ENCODE measurements at regions not wholly inside any gene's neighbourhood (a gene's known extent, or its start where the extent isn't known, plus 50 kb on each side); places are given as distances from the start of the nearest gene placed in this dataset.

GRCh38 chr2:12269041-12269972, 447.4 kb upstream of the TRIB2 start:
- TF ChIP-seq CTCF (IDR thresholded peaks at IDR 0.05; ENCODE audit: borderline replicate concordance, extremely low read depth, low read length, poor library complexity, severe bottlenecking): no peak
- TF ChIP-seq EZH2 (IDR thresholded peaks at IDR 0.05; ENCODE audit: borderline replicate concordance, low read depth, low read length, severe bottlenecking): no peak
